GM21717 (cell line): ENCODE measurements at regions not wholly inside any gene's neighbourhood (a gene's known extent, or its start where the extent isn't known, plus 50 kb on each side); places are given as distances from the start of the nearest gene placed in this dataset.
"Not testable (repeated sequence)": the region's sequence is repeated elsewhere in the genome, so short reads cannot be mapped to it uniquely, and the experiment has no call there.

Experiments used
- ATAC-seq: cut with Tn5 transposase; IDR thresholded peaks from one replicate; pipeline ENCODE4 v1.9.1; 2021; ENCODE audit warnings: mild to moderate bottlenecking, moderate library complexity; ENCODE audit not compliant: unreplicated experiment

GRCh38 chr2:56510610-56511009 is 326.8 kb downstream of the CCDC85A start:
- ATAC-seq, result no peak

DNA sequence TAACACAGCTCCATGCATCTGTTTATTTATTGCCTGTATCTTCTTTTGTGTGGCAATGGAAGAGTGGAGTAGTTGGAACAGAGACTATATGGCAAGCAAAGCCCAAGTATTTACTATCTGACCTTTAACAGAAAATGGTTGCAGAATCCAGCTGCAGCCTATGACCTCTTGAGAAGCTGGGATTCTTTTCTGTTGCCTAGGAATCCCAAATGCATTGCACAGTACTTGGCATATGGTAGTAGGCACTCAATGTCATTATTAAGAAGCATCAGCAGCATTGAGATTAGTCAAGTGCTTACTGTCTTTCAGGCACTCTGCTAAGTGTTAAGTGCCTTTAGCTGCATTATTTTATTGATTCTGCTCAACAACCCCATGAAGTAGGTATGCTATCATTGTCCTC is 331.6 kb downstream of the CCDC85A start:
- ATAC-seq, result no peak

GRCh38 chr2:56519806-56520205 is 336.0 kb downstream of the CCDC85A start:
- no peak for ATAC-seq

GRCh38 chr2:56522605-56523089 is 338.9 kb downstream of the CCDC85A start:
- ATAC-seq, result no peak

DNA sequence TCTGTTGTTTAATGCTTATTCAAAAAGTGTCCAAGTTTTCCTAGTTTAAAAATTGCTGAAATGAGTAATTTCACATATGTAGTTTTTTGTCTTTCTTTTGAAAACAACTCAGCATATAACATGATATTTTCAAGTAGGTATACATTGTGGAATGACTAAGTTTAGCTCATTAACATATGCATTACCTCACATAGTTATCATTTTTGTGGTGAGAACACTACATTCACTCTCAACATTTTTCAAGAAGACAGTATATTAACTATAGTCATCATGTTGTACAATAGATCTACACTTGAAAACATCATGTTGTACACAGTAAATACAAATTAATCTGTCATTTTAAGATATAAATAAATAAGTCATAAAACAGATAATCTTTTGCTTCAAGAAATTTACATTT is 340.0 kb downstream of the CCDC85A start:
- no peak for ATAC-seq

DNA sequence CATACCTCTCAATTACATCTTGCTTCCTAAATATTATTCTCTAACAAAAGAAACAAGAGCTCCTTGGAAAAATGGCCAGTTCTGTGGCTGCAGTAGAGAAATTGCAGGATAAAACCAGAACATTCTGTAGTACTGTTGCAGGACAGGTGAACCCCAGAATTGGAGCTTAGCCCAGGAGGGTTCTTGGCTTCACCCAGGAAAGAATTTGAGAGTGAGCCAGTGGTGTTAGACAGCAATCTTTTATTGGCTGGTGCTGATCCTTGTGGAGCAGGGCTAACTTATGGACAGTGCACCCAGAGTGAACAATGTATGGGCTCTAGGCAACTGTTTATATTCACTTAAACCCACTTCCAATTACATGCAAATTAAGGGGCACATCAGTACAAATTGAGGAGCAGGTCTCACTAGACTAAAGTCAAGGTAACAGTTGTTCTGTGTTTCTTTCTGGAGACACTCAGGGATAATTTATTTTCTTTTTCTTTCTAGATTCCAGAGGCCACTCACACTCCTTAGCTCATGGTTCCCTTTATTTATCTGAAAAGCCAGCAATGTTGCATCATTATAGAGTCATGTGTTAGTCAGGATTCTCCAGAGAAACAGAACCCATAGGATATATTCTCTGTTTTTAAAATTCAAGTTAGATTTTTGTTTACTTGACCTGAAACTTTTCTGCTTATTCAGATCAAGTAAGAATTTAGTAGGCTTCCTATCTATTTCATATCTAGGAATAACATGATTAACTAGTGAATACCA is 348.1 kb downstream of the CCDC85A start:
- no peak for ATAC-seq

- ATAC-seq, result no peak
Measured at GRCh38 chr2:56534321-56534720, 350.5 kb downstream of the CCDC85A start.

GRCh38 chr2:56537756-56538155 is 354.0 kb downstream of the CCDC85A start:
- ATAC-seq, result no peak

DNA sequence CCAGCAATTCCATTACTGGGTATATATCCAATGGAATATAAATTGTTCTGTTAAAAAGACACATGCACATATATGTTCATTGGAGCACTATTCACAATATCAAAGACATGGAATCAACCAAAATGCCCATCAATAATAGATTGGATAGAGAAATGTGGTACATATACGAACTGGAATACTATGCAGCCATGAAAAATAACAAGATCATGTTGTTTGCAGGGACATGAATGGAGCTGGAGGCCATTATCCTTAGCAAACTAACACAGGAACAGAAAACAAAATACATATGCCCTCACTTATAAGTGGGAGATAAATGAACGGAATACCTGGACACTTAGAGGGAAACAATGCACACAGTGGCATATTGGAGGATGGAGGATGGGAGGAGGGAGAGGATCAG is 355.8 kb downstream of the CCDC85A start:
- ATAC-seq, result no peak

DNA sequence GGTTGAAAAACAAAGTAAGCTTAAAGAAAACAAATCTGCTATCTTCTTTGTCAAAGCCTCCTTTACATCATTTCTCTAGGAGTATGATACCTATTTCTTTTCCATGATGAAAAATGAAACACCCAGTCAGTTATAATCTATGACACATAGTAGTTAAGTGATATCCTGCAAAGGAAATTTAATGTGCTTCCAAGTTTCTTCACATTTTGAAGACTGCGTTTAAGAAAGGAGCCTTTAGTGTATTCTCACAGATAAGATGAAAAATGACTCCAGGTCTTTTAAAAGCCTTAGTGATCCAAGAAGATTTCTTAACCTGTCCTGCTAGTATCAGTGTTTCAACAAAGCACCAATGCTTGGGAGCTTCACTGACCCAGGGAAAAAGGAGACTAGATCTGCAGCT is 356.7 kb downstream of the CCDC85A start:
- ATAC-seq, result no peak

- no peak for ATAC-seq
Measured at GRCh38 chr2:56540916-56541315, 357.1 kb downstream of the CCDC85A start.

- ATAC-seq, result no peak
Measured at GRCh38 chr2:56542213-56542612, 358.4 kb downstream of the CCDC85A start.

- ATAC-seq, result no peak
Measured at GRCh38 chr2:56565143-56565542, 381.4 kb downstream of the CCDC85A start.

DNA sequence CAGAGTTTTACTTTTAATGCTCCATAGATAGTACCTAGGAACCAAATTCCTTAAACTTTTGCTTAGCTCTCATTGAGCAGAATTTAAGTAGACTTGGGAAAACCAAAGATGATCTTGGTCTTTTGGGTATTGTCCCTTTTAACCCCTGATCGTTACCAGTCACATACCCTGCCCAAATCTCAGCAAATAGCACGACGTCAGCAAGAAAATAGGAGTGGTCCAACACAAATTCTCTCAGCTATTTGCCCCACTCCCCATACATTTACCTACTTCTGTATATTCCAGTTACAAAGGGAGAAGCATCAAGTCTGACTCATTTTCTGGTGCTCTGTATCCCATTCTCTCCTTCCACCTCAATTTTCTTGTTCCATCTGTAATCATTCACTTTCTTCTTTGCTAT is 387.3 kb downstream of the CCDC85A start:
- ATAC-seq, result no peak

DNA sequence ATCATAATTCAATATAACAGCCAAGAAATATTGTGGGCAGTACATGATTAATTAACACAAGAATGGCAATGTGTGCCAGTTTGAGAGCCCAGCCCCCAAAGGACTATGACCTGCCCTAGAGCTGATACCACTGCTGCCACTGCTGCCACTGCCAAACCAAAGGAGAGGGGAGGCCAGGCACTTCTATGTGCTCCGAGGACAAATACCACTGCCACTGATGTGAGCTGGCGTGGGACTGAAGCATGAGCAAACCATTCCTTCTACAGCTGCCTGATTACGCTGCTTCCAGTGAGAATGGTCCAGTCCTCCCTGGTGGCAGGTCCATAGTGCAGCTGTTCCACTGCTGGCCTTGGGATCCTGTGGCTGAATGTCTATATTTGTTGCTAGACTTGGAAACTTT is 392.2 kb downstream of the CCDC85A start:
- ATAC-seq, result no peak

DNA sequence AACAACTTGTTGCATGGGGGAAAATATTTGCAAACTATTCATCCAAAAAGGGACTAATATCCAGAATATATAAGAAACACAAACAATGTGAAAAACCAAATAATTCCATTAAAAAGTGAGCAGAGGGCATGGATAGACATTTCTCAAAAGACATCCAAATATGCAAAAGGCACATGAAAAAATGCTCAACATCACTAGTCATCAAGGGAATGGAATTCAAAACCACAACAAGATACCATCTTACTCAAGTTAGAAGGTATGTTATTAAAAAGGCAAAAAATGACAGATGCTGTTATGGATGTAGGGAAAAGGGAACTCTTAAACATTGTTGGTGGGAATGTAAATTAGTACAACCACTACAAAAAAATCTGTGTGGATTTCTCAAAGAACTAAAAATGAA is 396.5 kb downstream of the CCDC85A start:
- no peak for ATAC-seq

- ATAC-seq, result no peak
Measured at GRCh38 chr2:56582570-56582969, 398.8 kb downstream of the CCDC85A start.

DNA sequence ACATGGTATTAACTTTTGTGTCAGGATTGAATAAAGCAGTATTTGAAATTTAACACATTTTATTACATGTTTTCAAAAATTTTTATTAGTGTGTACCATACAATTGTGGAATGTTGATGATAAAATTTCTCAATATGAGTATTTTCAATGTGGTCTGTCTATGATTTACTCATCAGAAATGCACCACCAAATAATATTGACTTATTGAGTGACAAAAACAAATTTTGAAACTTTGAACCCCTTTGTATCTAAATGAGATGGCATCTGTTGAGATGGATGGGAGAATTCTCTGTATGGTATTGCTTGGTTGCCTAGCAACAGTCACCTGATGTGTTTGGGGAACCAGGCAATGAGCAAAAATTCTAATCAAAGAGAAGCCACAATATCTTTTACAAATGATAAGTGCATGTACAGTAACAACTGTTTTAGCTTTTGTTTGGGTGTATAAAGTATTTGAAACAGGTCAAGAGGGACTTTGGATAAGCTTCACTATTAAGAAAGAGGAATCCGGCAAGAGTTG is 400.1 kb downstream of the CCDC85A start:
- ATAC-seq, result no peak

DNA sequence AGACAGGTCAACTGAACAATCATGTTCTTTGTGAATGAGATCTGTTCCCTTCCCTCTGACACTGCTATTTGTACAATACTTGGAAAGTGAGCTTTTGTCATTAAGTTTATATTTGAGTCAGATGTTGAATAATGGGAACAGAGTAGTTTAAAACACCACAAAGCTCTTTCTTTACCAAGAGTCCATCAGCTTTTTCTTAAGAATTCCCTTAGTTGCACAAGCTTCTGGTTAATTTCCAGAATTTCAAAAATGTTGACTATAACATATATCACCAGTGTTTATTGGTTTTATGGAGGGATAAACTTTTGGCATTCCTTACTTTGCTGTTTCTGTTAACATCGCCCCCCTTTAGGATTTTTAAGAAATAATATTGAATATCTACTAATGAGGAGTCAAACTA is 403.7 kb downstream of the CCDC85A start:
- no peak for ATAC-seq

DNA sequence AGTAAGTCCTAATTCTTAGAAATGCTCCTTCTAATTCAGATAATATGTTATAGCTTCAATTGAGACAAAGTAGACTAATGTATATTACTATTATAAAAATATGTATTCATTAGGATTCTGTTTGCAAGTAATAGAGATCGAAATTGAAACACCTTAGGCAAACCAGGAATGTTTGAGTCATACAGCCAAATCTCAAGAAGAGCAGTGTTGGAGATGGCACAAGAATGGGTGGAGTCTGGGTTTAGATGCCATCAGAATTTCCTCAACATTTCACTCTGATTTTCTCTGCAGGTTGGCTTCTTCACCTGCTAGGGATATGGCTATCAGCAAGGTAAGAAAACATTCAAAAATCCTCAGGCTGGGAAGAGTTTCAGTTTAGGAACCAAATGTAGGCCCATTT is 405.4 kb downstream of the CCDC85A start:
- no peak for ATAC-seq

DNA sequence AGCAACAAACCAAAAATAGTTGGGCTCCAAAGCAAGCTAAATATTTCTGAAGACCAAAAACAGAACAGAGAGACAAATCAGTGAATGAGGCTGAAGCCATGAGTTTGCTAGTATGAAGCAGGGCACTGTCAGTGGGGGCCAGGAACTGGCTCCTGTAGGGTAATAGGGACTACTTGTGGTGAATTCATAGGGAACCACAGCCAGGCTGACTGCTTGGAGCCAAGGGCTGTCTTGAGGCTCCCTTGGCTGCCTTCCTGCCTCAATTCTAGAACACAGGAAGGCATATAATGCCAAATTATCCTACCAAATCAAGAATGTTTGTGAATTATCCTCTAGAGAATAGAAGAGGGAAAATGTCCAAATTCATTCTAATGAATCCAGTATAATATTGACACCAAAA is 406.0 kb downstream of the CCDC85A start:
- ATAC-seq, result no peak

GRCh38 chr2:56590611-56591010 is 406.8 kb downstream of the CCDC85A start:
- no peak for ATAC-seq

- ATAC-seq, result not testable (repeated sequence)
Measured at GRCh38 chr2:56606086-56606485, 422.3 kb downstream of the CCDC85A start.
